GM12878 (cell line): ENCODE measurements at regions not wholly inside any gene's neighbourhood (a gene's known extent, or its start where the extent isn't known, plus 50 kb on each side); places are given as distances from the start of the nearest gene placed in this dataset.

Source experiments
- ATAC-seq: fragments of 200-7000 bp; cut with Tn5 transposase; 3 replicates; pipeline ENCODE4 v1.9.1; 2020; ENCODE audit warnings: mild to moderate bottlenecking, moderate library complexity
- BruUV-seq: library from RNA; stranded (reverse); fragments of 400-500 nt; replicated peaks from 2 replicates; lab custom pipeline; 2021; lab: Mats Ljungman, UMichigan
- CTCF ChIA-PET: fragments of 300-600 bp; sonication (Branson Sonifier 250); formaldehyde crosslinking; extraction: SDS; loops from one replicate; lab custom pipeline; 2021; ENCODE audit warnings: inconsistent platforms; lab: Yijun Ruan, JAX
- POLR2A ChIA-PET: fragments of 350-600 bp; formaldehyde crosslinking; extraction: SDS; loops from one replicate; lab custom pipeline; 2021; ENCODE audit warnings: inconsistent platforms; lab: Charles Lee
- RAD21 ChIA-PET: fragments of 300-600 bp; sonication (Branson Sonifier 250); formaldehyde crosslinking; loops from one replicate; lab custom pipeline; 2023; ENCODE audit warnings: antibody characterized with exemption; ENCODE audit not compliant: unreplicated experiment; lab: Charles Lee
- SMC1A ChIA-PET: fragments of 300-600 bp; sonication (Branson Sonifier 250); formaldehyde crosslinking; loops from one replicate; lab custom pipeline; 2023; ENCODE audit not compliant: unreplicated experiment, uncharacterized antibody; lab: Charles Lee
- DNase-seq: peaks from one replicate; pipeline ENCODE4 v3.0.0-alpha.2; 2011; ENCODE audit warnings: low read depth, low spot score
- FAIRE-seq: peaks from 3 replicates; lab custom pipeline; 2011; peaks lifted over from hg19 to GRCh38; lab: Jason Lieb, UNC
- H2AFZ ChIP-seq: 2 replicates; pipeline ENCODE4 v1.6.0; 2011; ENCODE audit warnings: low read depth, low read length, control low read depth; ENCODE audit not compliant: control insufficient read depth
- H3K27ac ChIP-seq: 2 replicates; pipeline ENCODE4 v1.5.1; 2011; ENCODE audit warnings: control low read depth; ENCODE audit not compliant: control insufficient read depth, insufficient read depth
- H3K27me3 ChIP-seq, 2 experiments: replicated peaks in 1 of 2; 2 replicates each; pipeline versions ENCODE4 v1.6.0 to v1.6.1; 2011; ENCODE audit warnings: low read length in 1 of 2; ENCODE audit not compliant: control insufficient read depth in 2 of 2, insufficient read depth in 2 of 2
- H3K36me3 ChIP-seq, 2 experiments: 2 replicates each; pipeline ENCODE4 v1.5.1; 2011; ENCODE audit warnings: low read length in 1 of 2; ENCODE audit not compliant: control insufficient read depth in 2 of 2, insufficient read depth in 2 of 2
- H3K4me1 ChIP-seq: 2 replicates; pipeline ENCODE4 v1.6.1; 2011; ENCODE audit warnings: mild to moderate bottlenecking, low read length, moderate library complexity, mixed read lengths; ENCODE audit not compliant: control insufficient read depth, insufficient read depth
- H3K4me2 ChIP-seq: 2 replicates; pipeline ENCODE4 v1.6.0; 2011; ENCODE audit warnings: control low read depth; ENCODE audit not compliant: control insufficient read depth, insufficient read depth
- H3K4me3 ChIP-seq: fragments of 200-600 bp; sonication (generic); 2 replicates; pipeline ENCODE4 v1.5.1; 2016
- H3K79me2 ChIP-seq: 2 replicates; pipeline ENCODE4 v1.6.0; 2011; ENCODE audit warnings: low read length; ENCODE audit not compliant: control insufficient read depth, insufficient read depth
- H3K9ac ChIP-seq: 2 replicates; pipeline ENCODE4 v1.8.0; 2011; ENCODE audit warnings: low read length, control low read depth, mixed read lengths; ENCODE audit not compliant: control insufficient read depth, insufficient read depth
- H3K9me3 ChIP-seq: replicated peaks from 3 replicates; pipeline ENCODE4 v1.5.1; 2011; ENCODE audit warnings: mild to moderate bottlenecking, low read length; ENCODE audit not compliant: control insufficient read depth, insufficient read depth
- H4K20me1 ChIP-seq: 2 replicates; pipeline ENCODE4 v1.6.0; 2011; ENCODE audit not compliant: control insufficient read depth, insufficient read depth
- CEBPZ ChIP-seq: fragments of 150-350 bp; IDR thresholded peaks from 2 replicates; pipeline ENCODE4 v1.6.1; 2016; ENCODE audit warnings: low read depth, low read length
- FOXM1 ChIP-seq: IDR thresholded peaks from 2 replicates; pipeline ENCODE4 v1.6.1; 2012; ENCODE audit warnings: low read depth, mild to moderate bottlenecking, inconsistent platforms, low read length, moderate library complexity
- MYB ChIP-seq: fragments of 150-350 bp; IDR thresholded peaks from 2 replicates; pipeline ENCODE4 v1.6.1; 2014; ENCODE audit warnings: mild to moderate bottlenecking, low read depth, low read length, borderline replicate concordance
- RFX5 ChIP-seq: IDR thresholded peaks from 2 replicates; pipeline ENCODE4 v1.6.1; 2011; ENCODE audit warnings: low read depth, low read length, improper control_type of control experiment
- STAT3 ChIP-seq: IDR thresholded peaks from 2 replicates; pipeline ENCODE4 v1.6.1; 2011; ENCODE audit warnings: low read depth, low read length, improper control_type of control experiment
- TBL1XR1 ChIP-seq: IDR thresholded peaks from 2 replicates; pipeline ENCODE4 v1.6.1; 2012; ENCODE audit warnings: low read depth, low read length, improper control_type of control experiment
- TCF12 ChIP-seq: IDR thresholded peaks from 2 replicates; pipeline ENCODE4 v1.6.1; 2011; ENCODE audit warnings: low read depth, mild to moderate bottlenecking, low read length
- TCF7 ChIP-seq: IDR thresholded peaks from 2 replicates; pipeline ENCODE4 v1.6.1; 2014; ENCODE audit warnings: antibody characterized with exemption, borderline replicate concordance
- USF1 ChIP-seq: IDR thresholded peaks from 2 replicates; pipeline ENCODE4 v1.6.1; 2011; ENCODE audit warnings: borderline replicate concordance, low read depth, mild to moderate bottlenecking, moderate library complexity, mixed read lengths, low read length; ENCODE audit not compliant: insufficient read depth; ENCODE audit errors: extremely low read length
- ZNF687 ChIP-seq: fragments of 450-650 bp; IDR thresholded peaks from 2 replicates; pipeline ENCODE4 v1.6.1; 2017; ENCODE audit warnings: mild to moderate bottlenecking, moderate library complexity
- WGBS: methylation state at CpG from one replicate; pipeline ENCODE4 v1.1.6; 2016; ENCODE audit warnings: low lambda C conversion rate; ENCODE audit not compliant: insufficient replicate concordance, insufficient coverage; ENCODE audit errors: missing lambda C conversion rate; 5-methylcytosine and 5-hydroxymethylcytosine counted together
- in situ Hi-C: fragments of 300-500 bp; cut with MboI; formaldehyde crosslinking; loops from 9 replicates; pipeline ENCODE4 v1.14.3; 2018; ENCODE audit warnings: mixed read lengths
- intact Hi-C: fragments of 100-400 bp; cut with micrococcal nuclease; formaldehyde crosslinking; loops from one replicate; pipeline ENCODE4 v1.14.2; 2022; ENCODE audit not compliant: unreplicated experiment

- TF ChIP-seq TCF12 (no peak), STAT3 (no peak), TBL1XR1 (no peak), USF1 (no peak), RFX5 (no peak)
Observed at GRCh38 chr9:82586918-82587356, 476.0 kb downstream of the RASEF start (continued).

- ATAC-seq (no peak), FAIRE-seq (no peak), DNase-seq (no peak)
- Histone ChIP-seq H3K4me3 (no peak overlapping the region), H3K4me2 (no peak overlapping the region), H3K79me2 (no peaks in the 10 kb centered on the region), H3K36me3 (no peaks in the 10 kb centered on the region), H3K4me1 (no peaks in the 10 kb centered on the region), H2AFZ (no peak overlapping the region), H3K27ac (no peak overlapping the region), H3K9ac (no peak overlapping the region), H4K20me1 (no peaks in the 10 kb centered on the region), H3K27me3 (no peaks in the 10 kb centered on the region), H3K9me3 (no peaks in the 10 kb centered on the region)
- WGBS: 16% methylated on average over 6 of the region's 6 CpGs
- ChIA-PET RAD21 (no interaction called here), CTCF (interaction anchor here (1.8 kb wide), 1 partner anchor 19 kb away, joined by 4 read pairs; no protein-coding TSS in a partner anchor), SMC1A (no interaction called here), POLR2A (no interaction called here)
- in situ Hi-C loops (no loop called here), intact Hi-C loops (no loop called here)
- no TSS peak for BruUV-seq
- no peak for TF ChIP-seq ZNF687
- no peak for TF ChIP-seq CEBPZ
- TF ChIP-seq MYB: no peak
- TF ChIP-seq TCF7: no peak
- no peak for TF ChIP-seq FOXM1
Observed at GRCh38 chr9:82588301-82589180, 474.4 kb downstream of the RASEF start.
